ENCODE measurements at regions not wholly inside any gene's neighbourhood (a gene's known extent, or its start where the extent isn't known, plus 50 kb on each side); places are given as distances from the start of the nearest gene placed in this dataset.

- DNase-seq (ENCODE audit: low read depth, low spot score) (no peak), FAIRE-seq (no peak)
- Histone ChIP-seq H4K20me1 (ENCODE audit: control insufficient read depth, extremely low read depth, insufficient read depth, low read length) (no peaks in the 10 kb centered on the region), H3K27ac (ENCODE audit: control insufficient read depth, insufficient read depth, low read length) (no peak overlapping the region), H3K9me3 (ENCODE audit: control insufficient read depth, low read depth, low read length) (no peaks in the 10 kb centered on the region), H3K36me3 (ENCODE audit: control insufficient read depth in 2 of 2, extremely low read depth in 1 of 2, insufficient read depth in 2 of 2, low read length in 2 of 2) (no peaks in the 10 kb centered on the region), H3K4me1 (ENCODE audit: control insufficient read depth, extremely low read depth, insufficient read depth, low read length) (peaks cover 4% of the 10 kb centered on the region), H3K9ac (ENCODE audit: control insufficient read depth, extremely low read depth, insufficient read depth, low read length) (no peak overlapping the region), H3K9me1 (ENCODE audit: control insufficient read depth, extremely low read depth, insufficient read depth, low read length) (no peaks in the 10 kb centered on the region), H2AFZ (ENCODE audit: control insufficient read depth, low read length) (no peak overlapping the region), H3K4me2 (ENCODE audit: control insufficient read depth, extremely low read depth, insufficient read depth, low read depth, low read length) (no peak overlapping the region), H3K27me3 (ENCODE audit: control insufficient read depth, extremely low read depth, insufficient read depth, low read length) (no peaks in the 10 kb centered on the region), H3K4me3 (ENCODE audit: control insufficient read depth in 2 of 3, extremely low read depth in 1 of 3, insufficient read depth in 2 of 3, low read depth in 1 of 3, low read length in 3 of 3) (no peak overlapping the region), H3K79me2 (ENCODE audit: control insufficient read depth, insufficient read depth, low read length) (no peaks in the 10 kb centered on the region)
- dilution Hi-C loops (cut with MboI; ENCODE audit: extremely low pct_ligation_motif_present, low sequenced_read_pairs): no loop called here
- no peak for TF ChIP-seq EZH2 (IDR thresholded peaks at IDR 0.05; ENCODE audit: low read length)
- no peak for TF ChIP-seq CTCF (optimal IDR thresholded peaks at IDR 0.05 in 1 of 3, IDR thresholded peaks at IDR 0.05 in 1 of 3, conservative IDR thresholded peaks at IDR 0.05 in 1 of 3; ENCODE audit: extremely low read depth in 1 of 3, insufficient read depth in 2 of 3, low read length in 3 of 3)
Observed at GRCh38 chr18:28768791-28769768, 592.1 kb upstream of the CDH2 start.

- Histone ChIP-seq H3K79me2 (ENCODE audit: control insufficient read depth, insufficient read depth, low read length) (no peaks in the 10 kb centered on the region), H3K36me3 (ENCODE audit: control insufficient read depth in 2 of 2, extremely low read depth in 1 of 2, insufficient read depth in 2 of 2, low read length in 2 of 2) (no peaks in the 10 kb centered on the region), H3K4me2 (ENCODE audit: control insufficient read depth, extremely low read depth, insufficient read depth, low read depth, low read length) (no peak overlapping the region), H2AFZ (ENCODE audit: control insufficient read depth, low read length) (no peak overlapping the region), H3K4me3 (ENCODE audit: control insufficient read depth in 2 of 3, extremely low read depth in 1 of 3, insufficient read depth in 2 of 3, low read depth in 1 of 3, low read length in 3 of 3) (no peak overlapping the region), H3K9me3 (ENCODE audit: control insufficient read depth, low read depth, low read length) (no peaks in the 10 kb centered on the region), H3K9ac (ENCODE audit: control insufficient read depth, extremely low read depth, insufficient read depth, low read length) (no peak overlapping the region), H3K27ac (ENCODE audit: control insufficient read depth, insufficient read depth, low read length) (no peak overlapping the region), H4K20me1 (ENCODE audit: control insufficient read depth, extremely low read depth, insufficient read depth, low read length) (no peaks in the 10 kb centered on the region), H3K27me3 (ENCODE audit: control insufficient read depth, extremely low read depth, insufficient read depth, low read length) (no peaks in the 10 kb centered on the region), H3K4me1 (ENCODE audit: control insufficient read depth, extremely low read depth, insufficient read depth, low read length) (peaks cover 4% of the 10 kb centered on the region), H3K9me1 (ENCODE audit: control insufficient read depth, extremely low read depth, insufficient read depth, low read length) (no peaks in the 10 kb centered on the region)
- FAIRE-seq (peak; percentile 53), DNase-seq (ENCODE audit: low read depth, low spot score) (no peak)
- TF ChIP-seq EZH2 (IDR thresholded peaks at IDR 0.05; ENCODE audit: low read length): no peak
- dilution Hi-C loops (cut with MboI; ENCODE audit: extremely low pct_ligation_motif_present, low sequenced_read_pairs): no loop called here
Observed at GRCh38 chr18:28767727-28768211, 590.8 kb upstream of the CDH2 start.

Data from keratinocyte (primary cell).